ENCODE measurements at regions not wholly inside any gene's neighbourhood (a gene's known extent, or its start where the extent isn't known, plus 50 kb on each side); places are given as distances from the start of the nearest gene placed in this dataset.

GRCh38 chr2:104430359-104430740, 423.6 kb upstream of the POU3F3 start:
- no peak overlapping the region for H3K4me3 ChIP-seq (ENCODE audit: low read length)
- H3K27ac ChIP-seq (ENCODE audit: low read depth in 1 of 2, low read length in 2 of 2), result no peak overlapping the region
- Mint-ChIP-seq H3K27ac (no peak overlapping the region), H3K4me3 (no peak overlapping the region), H3K27me3 (peaks cover 46% of the 10 kb centered on the region), H3K4me1 (ENCODE audit: low read depth) (peaks cover 11% of the 10 kb centered on the region), H3K36me3 (ENCODE audit: low read depth) (no peaks in the 10 kb centered on the region), H3K9me3 (no peaks in the 10 kb centered on the region)
- DNase-seq (no peak), ATAC-seq (ENCODE audit: poor library complexity) (no peak)
- ChIA-PET POLR2A (no interaction called here), CTCF (no interaction called here)
- no peaks in the 10 kb centered on the region for H3K4me1 ChIP-seq (ENCODE audit: insufficient read depth, low read length)
- intact Hi-C loops (cut with DNase I, micrococcal nuclease), result no loop called here
- no peak for TF ChIP-seq CTCF (IDR thresholded peaks at IDR 0.05)
- no peaks in the 10 kb centered on the region for H3K36me3 ChIP-seq (ENCODE audit: insufficient read depth, low read length)
- no peaks in the 10 kb centered on the region for H3K9me3 ChIP-seq (ENCODE audit: control insufficient read depth in 1 of 2, insufficient read depth in 1 of 2, low read length in 2 of 2)
- H3K27me3 ChIP-seq (ENCODE audit: control insufficient read depth in 1 of 2, insufficient read depth in 2 of 2, low read length in 2 of 2), result peaks cover 0 to 3% of the 10 kb centered on the region in 2 experiments

- Histone ChIP-seq H3K27ac (ENCODE audit: low read depth in 1 of 2, low read length in 2 of 2) (no peak overlapping the region), H3K27me3 (ENCODE audit: control insufficient read depth in 1 of 2, insufficient read depth in 2 of 2, low read length in 2 of 2) (peaks cover 0 to 3% of the 10 kb centered on the region in 2 experiments), H3K9me3 (ENCODE audit: control insufficient read depth in 1 of 2, insufficient read depth in 1 of 2, low read length in 2 of 2) (no peaks in the 10 kb centered on the region), H3K4me3 (ENCODE audit: low read length) (no peak overlapping the region), H3K36me3 (ENCODE audit: insufficient read depth, low read length) (no peaks in the 10 kb centered on the region), H3K4me1 (ENCODE audit: insufficient read depth, low read length) (no peaks in the 10 kb centered on the region)
- TF ChIP-seq CTCF (IDR thresholded peaks at IDR 0.05), result no peak
- Mint-ChIP-seq H3K9me3 (no peaks in the 10 kb centered on the region), H3K27ac (no peak overlapping the region), H3K27me3 (peaks cover 49% of the 10 kb centered on the region), H3K4me1 (ENCODE audit: low read depth) (peaks cover 11% of the 10 kb centered on the region), H3K36me3 (ENCODE audit: low read depth) (no peaks in the 10 kb centered on the region), H3K4me3 (no peak overlapping the region)
- intact Hi-C loops (cut with DNase I, micrococcal nuclease), result no loop called here
- ATAC-seq (ENCODE audit: poor library complexity), result no peak
- ChIA-PET CTCF (no interaction called here), POLR2A (no interaction called here)
- no peak for DNase-seq
Measured at GRCh38 chr2:104430852-104431251, 423.1 kb upstream of the POU3F3 start.

GRCh38 chr2:104431701-104432121, 422.2 kb upstream of the POU3F3 start:
- Mint-ChIP-seq H3K9me3 (no peaks in the 10 kb centered on the region), H3K27ac (no peak overlapping the region), H3K27me3 (peaks cover 45% of the 10 kb centered on the region), H3K36me3 (ENCODE audit: low read depth) (no peaks in the 10 kb centered on the region), H3K4me1 (ENCODE audit: low read depth) (peaks cover 11% of the 10 kb centered on the region), H3K4me3 (no peak overlapping the region)
- POLR2A ChIA-PET, result no interaction called here
- Histone ChIP-seq H3K27me3 (ENCODE audit: control insufficient read depth in 1 of 2, insufficient read depth in 2 of 2, low read length in 2 of 2) (peaks cover 0 to 3% of the 10 kb centered on the region in 2 experiments), H3K9me3 (ENCODE audit: control insufficient read depth in 1 of 2, insufficient read depth in 1 of 2, low read length in 2 of 2) (no peaks in the 10 kb centered on the region), H3K36me3 (ENCODE audit: insufficient read depth, low read length) (no peaks in the 10 kb centered on the region), H3K4me3 (ENCODE audit: low read length) (no peak overlapping the region), H3K4me1 (ENCODE audit: insufficient read depth, low read length) (no peaks in the 10 kb centered on the region), H3K27ac (ENCODE audit: low read depth in 1 of 2, low read length in 2 of 2) (no peak overlapping the region)
- CTCF ChIA-PET, result no interaction called here
- DNase-seq (no peak), ATAC-seq (ENCODE audit: poor library complexity) (no peak)
- intact Hi-C loops (cut with DNase I, micrococcal nuclease), result no loop called here
- TF ChIP-seq CTCF (IDR thresholded peaks at IDR 0.05), result no peak
